ENCODE measurements at regions not wholly inside any gene's neighbourhood (a gene's known extent, or its start where the extent isn't known, plus 50 kb on each side); places are given as distances from the start of the nearest gene placed in this dataset.

DNA sequence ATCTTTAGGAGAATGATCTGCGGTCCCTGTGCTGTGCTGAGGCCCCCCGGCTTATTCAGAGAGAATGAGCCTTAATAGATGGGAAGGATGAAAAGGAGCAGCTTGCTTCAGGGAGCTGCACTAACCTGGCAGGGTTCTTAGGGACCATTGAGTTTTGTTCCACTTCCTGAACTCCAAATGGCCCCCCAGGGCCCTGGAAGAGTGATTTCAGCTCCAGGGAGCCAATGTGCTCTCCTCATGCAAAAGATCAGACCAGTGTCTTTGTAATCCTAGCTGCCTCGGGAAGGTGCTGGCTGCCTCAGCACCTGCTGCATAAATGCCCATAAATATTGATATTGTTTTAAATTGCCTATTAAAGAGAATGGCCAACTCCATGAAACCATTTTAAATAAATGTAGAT, 210.2 kb downstream of the NCK2 start:
- no peak for DNase-seq
- TF ChIP-seq YY1 (IDR thresholded peaks at IDR 0.05; ENCODE audit: low read depth), result no peak
- Histone ChIP-seq H3K9ac (no peak overlapping the region), H3K9me3 (no peaks in the 10 kb centered on the region), H3K4me3 (ENCODE audit: low read depth in 2 of 2, low read length in 1 of 2) (no peak overlapping the region), H3K4me2 (no peak overlapping the region), H3K27ac (ENCODE audit: low read depth in 2 of 2, low read length in 1 of 2) (no peak overlapping the region), H3K9me2 (no peaks in the 10 kb centered on the region), H3K4me1 (ENCODE audit: control insufficient read depth in 1 of 2, insufficient read depth in 2 of 2, low read depth in 1 of 2, low read length in 1 of 2) (no peaks in the 10 kb centered on the region; a peak in 1 of 4 replicates), H3F3A (replicated peaks; ENCODE audit: insufficient read depth) (no peaks in the 10 kb centered on the region), H3K36me3 (replicated peaks in 1 of 2; ENCODE audit: control insufficient read depth in 1 of 2, insufficient read depth in 2 of 2, low read length in 1 of 2) (no peaks in the 10 kb centered on the region), H4K20me1 (ENCODE audit: insufficient read depth) (no peaks in the 10 kb centered on the region), H3K27me3 (ENCODE audit: insufficient read depth) (peaks cover 5% of the 10 kb centered on the region; the same call in 1 of the 2 replicates), H3K79me2 (ENCODE audit: insufficient read depth) (no peaks in the 10 kb centered on the region), H2AFZ (ENCODE audit: low read depth) (no peak overlapping the region)
- POLR2A ChIA-PET, result no interaction called here
- 42% methylated on average over 3 of the region's 3 CpGs for WGBS (ENCODE audit: low lambda C conversion rate)
- CTCF ChIA-PET, result interaction anchor here (1.3 to 1.9 kb wide), 2 partner anchors 8 to 13 kb away, joined by 3 to 5 read pairs; no protein-coding TSS in a partner anchor

DNA sequence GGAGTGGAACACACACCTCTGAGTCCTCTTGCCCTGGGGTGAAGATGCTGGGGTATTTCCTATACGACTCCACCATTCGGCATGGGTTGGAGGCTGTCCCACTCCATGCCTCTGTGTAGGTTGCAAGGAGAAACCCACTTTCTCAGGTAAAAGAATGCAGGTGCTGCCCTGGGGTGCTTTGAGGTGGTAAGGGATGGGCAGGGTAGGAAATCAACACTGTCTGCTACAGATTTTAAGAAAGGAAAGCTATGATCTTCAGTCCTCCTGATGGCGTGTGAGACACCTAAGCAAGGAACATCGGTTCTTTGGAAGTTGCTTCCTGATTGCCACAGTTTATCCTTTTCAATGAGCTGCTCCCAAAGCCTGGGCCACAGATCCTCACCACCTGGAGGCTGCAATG, 209.2 kb downstream of the NCK2 start:
- Histone ChIP-seq H3F3A (replicated peaks; ENCODE audit: insufficient read depth) (no peaks in the 10 kb centered on the region), H3K9me3 (no peaks in the 10 kb centered on the region), H3K79me2 (ENCODE audit: insufficient read depth) (no peaks in the 10 kb centered on the region), H3K4me1 (ENCODE audit: control insufficient read depth in 1 of 2, insufficient read depth in 2 of 2, low read depth in 1 of 2, low read length in 1 of 2) (no peaks in the 10 kb centered on the region; a peak in 1 of 4 replicates), H3K4me2 (no peak overlapping the region), H2AFZ (ENCODE audit: low read depth) (no peak overlapping the region), H3K27ac (ENCODE audit: low read depth in 2 of 2, low read length in 1 of 2) (no peak overlapping the region), H3K9ac (no peak overlapping the region), H3K9me2 (no peaks in the 10 kb centered on the region), H4K20me1 (ENCODE audit: insufficient read depth) (no peaks in the 10 kb centered on the region), H3K36me3 (replicated peaks in 1 of 2; ENCODE audit: control insufficient read depth in 1 of 2, insufficient read depth in 2 of 2, low read length in 1 of 2) (no peaks in the 10 kb centered on the region), H3K27me3 (ENCODE audit: insufficient read depth) (peaks cover 5% of the 10 kb centered on the region; the same call in 1 of the 2 replicates), H3K4me3 (ENCODE audit: low read depth in 2 of 2, low read length in 1 of 2) (no peak overlapping the region)
- no peak for DNase-seq
- WGBS (ENCODE audit: low lambda C conversion rate), result 42% methylated on average over 4 of the region's 4 CpGs
- no peak for TF ChIP-seq EP300 (IDR thresholded peaks at IDR 0.05; ENCODE audit: borderline replicate concordance in 1 of 2, low read depth in 1 of 2, low read length in 1 of 2)
- TF ChIP-seq, protein P1, sequence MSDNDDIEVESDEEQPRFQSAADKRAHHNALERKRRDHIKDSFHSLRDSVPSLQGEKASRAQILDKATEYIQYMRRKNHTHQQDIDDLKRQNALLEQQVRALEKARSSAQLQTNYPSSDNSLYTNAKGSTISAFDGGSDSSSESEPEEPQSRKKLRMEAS (IDR thresholded peaks at IDR 0.05; ENCODE audit: low read depth), result no peak
- TF ChIP-seq RCOR1 (IDR thresholded peaks at IDR 0.05; ENCODE audit: low read length), result no peak
- TF ChIP-seq JUND (IDR thresholded peaks at IDR 0.05), result no peak
- TF ChIP-seq, protein P2, sequence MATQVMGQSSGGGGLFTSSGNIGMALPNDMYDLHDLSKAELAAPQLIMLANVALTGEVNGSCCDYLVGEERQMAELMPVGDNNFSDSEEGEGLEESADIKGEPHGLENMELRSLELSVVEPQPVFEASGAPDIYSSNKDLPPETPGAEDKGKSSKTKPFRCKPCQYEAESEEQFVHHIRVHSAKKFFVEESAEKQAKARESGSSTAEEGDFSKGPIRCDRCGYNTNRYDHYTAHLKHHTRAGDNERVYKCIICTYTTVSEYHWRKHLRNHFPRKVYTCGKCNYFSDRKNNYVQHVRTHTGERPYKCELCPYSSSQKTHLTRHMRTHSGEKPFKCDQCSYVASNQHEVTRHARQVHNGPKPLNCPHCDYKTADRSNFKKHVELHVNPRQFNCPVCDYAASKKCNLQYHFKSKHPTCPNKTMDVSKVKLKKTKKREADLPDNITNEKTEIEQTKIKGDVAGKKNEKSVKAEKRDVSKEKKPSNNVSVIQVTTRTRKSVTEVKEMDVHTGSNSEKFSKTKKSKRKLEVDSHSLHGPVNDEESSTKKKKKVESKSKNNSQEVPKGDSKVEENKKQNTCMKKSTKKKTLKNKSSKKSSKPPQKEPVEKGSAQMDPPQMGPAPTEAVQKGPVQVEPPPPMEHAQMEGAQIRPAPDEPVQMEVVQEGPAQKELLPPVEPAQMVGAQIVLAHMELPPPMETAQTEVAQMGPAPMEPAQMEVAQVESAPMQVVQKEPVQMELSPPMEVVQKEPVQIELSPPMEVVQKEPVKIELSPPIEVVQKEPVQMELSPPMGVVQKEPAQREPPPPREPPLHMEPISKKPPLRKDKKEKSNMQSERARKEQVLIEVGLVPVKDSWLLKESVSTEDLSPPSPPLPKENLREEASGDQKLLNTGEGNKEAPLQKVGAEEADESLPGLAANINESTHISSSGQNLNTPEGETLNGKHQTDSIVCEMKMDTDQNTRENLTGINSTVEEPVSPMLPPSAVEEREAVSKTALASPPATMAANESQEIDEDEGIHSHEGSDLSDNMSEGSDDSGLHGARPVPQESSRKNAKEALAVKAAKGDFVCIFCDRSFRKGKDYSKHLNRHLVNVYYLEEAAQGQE (IDR thresholded peaks at IDR 0.05; ENCODE audit: low read depth, low read length), result no peak
- TF ChIP-seq SIN3A (IDR thresholded peaks at IDR 0.05; ENCODE audit: borderline replicate concordance, low read depth, low read length), result no peak
- ChIA-PET POLR2A (no interaction called here), CTCF (interaction anchor here (1.2 to 1.3 kb wide), 2 partner anchors 9 to 14 kb away, joined by 3 read pairs; no protein-coding TSS in a partner anchor)

DNA sequence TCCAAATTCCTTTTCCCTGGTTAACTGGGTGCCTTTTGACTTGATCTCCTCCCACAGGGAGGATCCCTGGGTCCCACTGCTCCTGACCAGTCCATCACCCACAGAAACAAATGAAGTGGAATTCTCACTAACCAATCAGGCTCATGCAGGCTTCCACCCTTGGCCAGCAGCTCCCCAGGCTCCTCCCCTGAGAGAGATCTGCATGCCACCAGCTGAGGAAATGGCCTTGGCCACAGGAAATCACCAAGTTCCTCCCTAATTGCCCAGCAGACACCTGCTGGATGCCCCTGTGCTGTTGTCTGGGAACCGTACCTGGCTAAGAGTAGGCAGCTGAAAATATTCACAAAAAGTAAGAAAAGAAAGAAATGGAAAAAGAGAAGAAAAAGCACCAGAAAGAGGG, 207.4 kb downstream of the NCK2 start:
- Histone ChIP-seq H3K4me3 (ENCODE audit: low read depth in 2 of 2, low read length in 1 of 2) (no peak overlapping the region), H3K4me1 (ENCODE audit: control insufficient read depth in 1 of 2, insufficient read depth in 2 of 2, low read depth in 1 of 2, low read length in 1 of 2) (no peaks in the 10 kb centered on the region; a peak in 1 of 4 replicates), H3K4me2 (no peak overlapping the region), H3K9me2 (no peaks in the 10 kb centered on the region), H3K36me3 (replicated peaks in 1 of 2; ENCODE audit: control insufficient read depth in 1 of 2, insufficient read depth in 2 of 2, low read length in 1 of 2) (no peaks in the 10 kb centered on the region), H3K79me2 (ENCODE audit: insufficient read depth) (no peaks in the 10 kb centered on the region), H3F3A (replicated peaks; ENCODE audit: insufficient read depth) (no peaks in the 10 kb centered on the region), H3K27me3 (ENCODE audit: insufficient read depth) (peaks cover 5% of the 10 kb centered on the region; the same call in 1 of the 2 replicates), H3K9ac (no peak overlapping the region), H3K27ac (ENCODE audit: low read depth in 2 of 2, low read length in 1 of 2) (no peak overlapping the region), H2AFZ (ENCODE audit: low read depth) (no peak overlapping the region), H4K20me1 (ENCODE audit: insufficient read depth) (no peaks in the 10 kb centered on the region), H3K9me3 (no peaks in the 10 kb centered on the region)
- ChIA-PET CTCF (interaction anchor here (0.6 to 1.3 kb wide), 3 partner anchors 10 to 157 kb away, joined by 3 to 5 read pairs (median 3); no protein-coding TSS in a partner anchor), POLR2A (no interaction called here)
- DNase-seq, result no peak
- WGBS (ENCODE audit: low lambda C conversion rate), result 32% methylated on average over 1 of the region's 1 CpG
- TF ChIP-seq, protein P3, sequence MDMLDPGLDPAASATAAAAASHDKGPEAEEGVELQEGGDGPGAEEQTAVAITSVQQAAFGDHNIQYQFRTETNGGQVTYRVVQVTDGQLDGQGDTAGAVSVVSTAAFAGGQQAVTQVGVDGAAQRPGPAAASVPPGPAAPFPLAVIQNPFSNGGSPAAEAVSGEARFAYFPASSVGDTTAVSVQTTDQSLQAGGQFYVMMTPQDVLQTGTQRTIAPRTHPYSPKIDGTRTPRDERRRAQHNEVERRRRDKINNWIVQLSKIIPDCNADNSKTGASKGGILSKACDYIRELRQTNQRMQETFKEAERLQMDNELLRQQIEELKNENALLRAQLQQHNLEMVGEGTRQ (IDR thresholded peaks at IDR 0.05; ENCODE audit: borderline replicate concordance, low read depth, low read length), result no peak
- TF ChIP-seq SIN3A (IDR thresholded peaks at IDR 0.05; ENCODE audit: borderline replicate concordance, low read depth, low read length) (no peak), SMC3 (IDR thresholded peaks at IDR 0.05; ENCODE audit: low read depth, low read length) (no peak), GABPA (IDR thresholded peaks at IDR 0.05; ENCODE audit: low read depth) (no peak), NFIC (IDR thresholded peaks at IDR 0.05; ENCODE audit: borderline replicate concordance) (no peak), FOXM1 (IDR thresholded peaks at IDR 0.05; ENCODE audit: low read depth) (no peak), RFX5 (IDR thresholded peaks at IDR 0.05; ENCODE audit: low read length) (no peak), CHD2 (IDR thresholded peaks at IDR 0.05; ENCODE audit: low read length, partially characterized antibody) (no peak), EP300 (IDR thresholded peaks at IDR 0.05; ENCODE audit: borderline replicate concordance in 1 of 2, low read depth in 1 of 2, low read length in 1 of 2) (no peak), RAD21 (IDR thresholded peaks at IDR 0.05; ENCODE audit: low read length) (no peak), EZH2phosphoT487 (IDR thresholded peaks at IDR 0.05; ENCODE audit: borderline replicate concordance, low read depth) (no peak), FOXJ3 (CRISPR knock-in tag; IDR thresholded peaks at IDR 0.05) (no peak)
